ENCODE measurements at regions not wholly inside any gene's neighbourhood (a gene's known extent, or its start where the extent isn't known, plus 50 kb on each side); places are given as distances from the start of the nearest gene placed in this dataset.
"Not testable (repeated sequence)": the region's sequence is repeated elsewhere in the genome, so short reads cannot be mapped to it uniquely, and the experiment has no call there.

GRCh38 chrY:22113990-22114389, 68.7 kb downstream of the RBMY1F start:
- H3K27ac ChIP-seq; H3K9me3 ChIP-seq; H3K36me3 ChIP-seq; DNase-seq; intact Hi-C loops (cut with DNase I); H3K4me3 ChIP-seq; H3K4me1 ChIP-seq; H3K27me3 ChIP-seq: not testable (repeated sequence)
- no CpG with 5 or more reads among the region's 1 CpG for WGBS, 4 donors
- ATAC-seq = peak in 2 of 4 donors; percentile 83 to 93

GRCh38 chrY:22108165-22108564, 74.6 kb downstream of the RBMY1F start:
- WGBS, 4 donors = no CpG with 5 or more reads among the region's 2 CpGs
- H3K4me1 ChIP-seq; H3K27ac ChIP-seq; intact Hi-C loops (cut with DNase I); H3K4me3 ChIP-seq; H3K36me3 ChIP-seq; DNase-seq; H3K27me3 ChIP-seq; H3K9me3 ChIP-seq: not testable (repeated sequence)
- ATAC-seq = peak in 2 of 4 donors; percentile 47 to 72

- intact Hi-C loops (cut with DNase I); DNase-seq; H3K4me1 ChIP-seq; H3K36me3 ChIP-seq; H3K4me3 ChIP-seq; ATAC-seq; H3K27me3 ChIP-seq; H3K9me3 ChIP-seq; H3K27ac ChIP-seq: not testable (repeated sequence)
- no CpG with 5 or more reads among the region's 2 CpGs for WGBS, 4 donors
Observed at GRCh38 chrY:22101547-22101946, 81.2 kb downstream of the RBMY1F start.

- H3K27ac ChIP-seq; H3K4me1 ChIP-seq; H3K36me3 ChIP-seq; H3K9me3 ChIP-seq; intact Hi-C loops (cut with DNase I); H3K4me3 ChIP-seq; ATAC-seq; H3K27me3 ChIP-seq; DNase-seq: not testable (repeated sequence)
- WGBS, 4 donors = no CpG with 5 or more reads among the region's 1 CpG
Observed at GRCh38 chrY:22097310-22097709, 85.4 kb downstream of the RBMY1F start.

GRCh38 chrY:22085975-22086645, 96.6 kb downstream of the RBMY1F start:
- H3K4me3 ChIP-seq; ATAC-seq; H3K9me3 ChIP-seq; H3K4me1 ChIP-seq; H3K36me3 ChIP-seq; H3K27me3 ChIP-seq; H3K27ac ChIP-seq; DNase-seq; intact Hi-C loops (cut with DNase I): not testable (repeated sequence)
- WGBS, 4 donors = no CpG with 5 or more reads among the region's 4 CpGs

- H3K4me1 ChIP-seq; H3K27me3 ChIP-seq; H3K27ac ChIP-seq; H3K36me3 ChIP-seq; ATAC-seq; H3K9me3 ChIP-seq; intact Hi-C loops (cut with DNase I); H3K4me3 ChIP-seq; DNase-seq: not testable (repeated sequence)
- no CpG with 5 or more reads among the region's 11 CpGs for WGBS, 4 donors
Observed at GRCh38 chrY:22072270-22072669, 110.5 kb downstream of the RBMY1F start.

GRCh38 chrY:22060149-22060548, 122.6 kb downstream of the RBMY1F start:
- intact Hi-C loops (cut with DNase I); H3K4me3 ChIP-seq; H3K9me3 ChIP-seq; H3K36me3 ChIP-seq; DNase-seq; H3K27me3 ChIP-seq; H3K27ac ChIP-seq; H3K4me1 ChIP-seq: not testable (repeated sequence)
- ATAC-seq = peak in 1 of 4 donors; percentile 50

GRCh38 chrY:22013010-22013409, 95.2 kb upstream of the RBMY1E start:
- no CpG with 5 or more reads among the region's 3 CpGs for WGBS, 4 donors
- H3K4me1 ChIP-seq = not testable (repeated sequence)

GRCh38 chrY:22001163-22001562, 83.3 kb upstream of the RBMY1E start:
- ATAC-seq; DNase-seq; H3K36me3 ChIP-seq; H3K27me3 ChIP-seq; H3K9me3 ChIP-seq; H3K4me1 ChIP-seq; H3K4me3 ChIP-seq; H3K27ac ChIP-seq; intact Hi-C loops (cut with DNase I): not testable (repeated sequence)
- WGBS, 4 donors = no CpG with 5 or more reads among the region's 4 CpGs

More at GRCh38 chrY:22013010-22013409, 95.2 kb upstream of the RBMY1E start:
- intact Hi-C loops (cut with DNase I); DNase-seq; ATAC-seq; H3K4me3 ChIP-seq; H3K27me3 ChIP-seq; H3K9me3 ChIP-seq; H3K27ac ChIP-seq; H3K36me3 ChIP-seq: not testable (repeated sequence)

- ATAC-seq; intact Hi-C loops (cut with DNase I); H3K4me3 ChIP-seq; H3K9me3 ChIP-seq; H3K4me1 ChIP-seq; H3K27ac ChIP-seq; DNase-seq; H3K27me3 ChIP-seq; H3K36me3 ChIP-seq: not testable (repeated sequence)
- WGBS, 4 donors = no CpG with 5 or more reads among the region's 2 CpGs
Observed at GRCh38 chrY:21987222-21987621, 69.4 kb upstream of the RBMY1E start.

- H3K27ac ChIP-seq; intact Hi-C loops (cut with DNase I); ATAC-seq; H3K9me3 ChIP-seq; H3K27me3 ChIP-seq; DNase-seq; H3K4me1 ChIP-seq; H3K4me3 ChIP-seq; H3K36me3 ChIP-seq: not testable (repeated sequence)
- 92% methylated on average over 2 of the region's 2 CpGs; no CpG with 5 or more reads in 3 of the 4 donors for WGBS, 4 donors
Observed at GRCh38 chrY:21980937-21981336, 63.1 kb upstream of the RBMY1E start.

- DNase-seq; H3K9me3 ChIP-seq; intact Hi-C loops (cut with DNase I); ATAC-seq; H3K4me1 ChIP-seq; H3K27ac ChIP-seq; H3K36me3 ChIP-seq; H3K4me3 ChIP-seq; H3K27me3 ChIP-seq: not testable (repeated sequence)
- WGBS, 4 donors = 80% methylated on average over 1 of the region's 1 CpG; no CpG with 5 or more reads in 3 of the 4 donors
Observed at GRCh38 chrY:21980348-21980747, 62.5 kb upstream of the RBMY1E start.
